HK-2 (cell line): ENCODE measurements at regions not wholly inside any gene's neighbourhood (a gene's known extent, or its start where the extent isn't known, plus 50 kb on each side); places are given as distances from the start of the nearest gene placed in this dataset.

Experiments
- DNase-seq: peaks from one replicate; pipeline ENCODE4 v3.0.0-alpha.2; 2018; ENCODE audit not compliant: unreplicated experiment

DNA sequence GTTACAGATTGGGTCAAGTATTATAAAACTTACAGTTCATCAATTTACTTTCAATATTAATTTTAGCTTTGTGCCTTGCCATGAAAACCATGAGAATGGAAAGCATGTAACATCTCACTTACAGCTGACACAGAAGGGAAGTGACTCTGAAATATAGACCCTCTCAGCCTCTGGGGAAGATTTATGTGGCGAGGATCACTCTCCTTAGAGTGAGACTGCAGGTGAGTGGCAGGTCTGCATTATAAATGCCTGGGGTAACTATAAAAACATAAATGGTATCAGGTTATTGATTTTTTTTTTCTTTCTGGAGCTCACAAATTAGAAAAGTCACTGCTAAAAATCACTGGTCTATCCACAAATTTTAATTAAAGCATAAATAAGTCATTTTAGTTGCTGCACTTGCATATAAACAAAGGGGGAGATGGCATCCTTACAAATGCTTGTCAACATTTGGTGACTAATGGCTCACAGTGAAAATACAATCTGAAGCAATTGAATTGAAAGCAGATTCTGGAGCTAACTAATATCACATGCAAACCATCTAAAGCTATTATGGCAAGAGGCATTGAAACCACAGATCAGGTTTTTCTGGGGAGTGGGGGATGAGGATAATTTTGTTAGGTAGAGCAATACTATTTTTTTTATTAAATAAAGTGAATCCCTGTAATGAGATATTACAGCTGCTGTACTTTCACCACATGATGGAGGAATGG, 200.9 kb downstream of the TM2D1 start:
- DNase-seq = no peak

DNA sequence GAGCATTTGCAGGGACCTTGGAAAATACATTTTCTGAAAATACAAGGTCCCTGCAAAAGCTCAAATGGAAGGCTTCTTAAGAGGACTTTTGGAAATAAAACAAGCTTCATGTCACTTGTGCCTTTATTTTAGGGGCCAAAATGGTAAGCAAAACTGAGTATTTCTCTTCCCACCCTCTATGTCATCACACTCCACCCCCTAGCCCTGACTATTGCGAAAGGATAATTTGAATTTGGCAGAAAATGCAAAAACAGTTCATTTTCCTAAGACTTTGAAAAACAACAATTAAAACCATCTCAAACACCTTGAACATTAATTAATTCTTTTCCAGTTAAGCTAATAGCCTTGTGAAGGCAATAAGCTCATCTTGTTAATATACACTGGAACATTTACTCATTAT, 201.7 kb downstream of the TM2D1 start:
- DNase-seq = no peak

DNA sequence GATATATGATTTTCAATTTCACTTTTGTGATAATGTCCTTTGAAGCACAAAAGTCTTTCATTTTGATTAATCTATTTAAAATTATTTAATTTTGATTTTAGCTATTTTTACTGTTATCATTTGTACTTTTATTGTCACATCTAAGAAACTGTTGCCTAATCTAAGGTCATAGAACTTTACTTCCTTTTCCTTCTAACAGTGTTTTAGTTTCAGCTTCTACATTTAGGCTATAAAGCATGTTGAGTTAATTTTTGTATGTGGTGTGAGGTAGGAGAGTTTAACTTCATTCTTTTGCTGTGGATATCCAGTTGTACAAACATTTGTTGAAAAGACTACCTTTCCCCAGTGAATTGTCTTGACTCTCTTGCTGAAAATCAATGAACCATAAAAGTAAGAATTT, 204.5 kb downstream of the TM2D1 start:
- no peak for DNase-seq

DNA sequence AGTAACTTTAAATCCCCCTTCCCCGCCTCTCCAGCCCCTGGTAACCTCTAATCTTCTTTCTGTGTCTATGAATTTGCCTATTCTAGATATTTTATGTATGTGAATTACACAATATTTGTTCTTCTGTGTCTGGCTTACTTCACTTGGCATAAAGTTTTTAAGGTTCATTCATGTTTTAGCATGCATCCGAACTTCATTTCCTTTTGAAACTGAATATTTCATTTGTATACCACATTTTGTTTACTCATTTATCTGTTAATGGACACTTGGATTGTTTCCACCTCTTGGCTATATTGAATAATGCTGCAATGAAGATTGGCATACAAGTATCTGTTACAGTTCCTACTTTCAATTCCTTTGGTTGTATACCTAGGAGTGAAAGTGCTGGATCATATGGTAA, 205.3 kb downstream of the TM2D1 start:
- no peak for DNase-seq

DNA sequence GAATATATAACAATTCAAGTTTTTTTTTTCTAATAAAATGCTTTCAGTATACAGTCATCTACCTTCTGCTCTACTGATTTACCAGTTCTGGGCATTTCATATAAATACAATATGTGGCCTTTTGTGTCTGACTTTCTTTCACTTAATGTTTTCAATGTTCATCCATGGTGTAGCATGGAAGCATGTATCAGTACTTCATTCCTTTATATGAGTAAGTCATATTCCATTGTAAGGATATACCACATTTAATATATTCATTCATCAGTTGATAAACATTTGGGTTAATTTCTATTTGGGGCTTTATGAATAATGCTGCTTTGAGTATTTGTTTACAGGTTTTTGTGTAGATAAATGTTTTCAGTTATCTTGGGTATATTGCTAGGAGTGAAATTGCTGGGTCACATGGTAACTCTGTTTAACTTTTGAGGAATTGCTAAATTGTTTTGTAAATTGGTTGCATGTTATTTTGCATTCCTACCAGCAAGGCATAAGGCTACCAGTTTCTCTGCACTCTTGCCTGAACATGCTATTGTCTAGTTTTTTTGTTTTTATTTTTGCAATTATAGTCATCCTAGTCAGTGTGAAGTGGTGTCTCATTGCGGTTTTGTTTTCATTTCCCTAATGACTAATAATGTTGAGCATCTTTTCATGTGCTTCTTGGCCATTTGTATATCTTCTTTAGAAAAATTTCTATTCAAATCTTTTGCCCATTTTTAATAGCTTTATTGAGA, 206.1 kb downstream of the TM2D1 start:
- DNase-seq = no peak

DNA sequence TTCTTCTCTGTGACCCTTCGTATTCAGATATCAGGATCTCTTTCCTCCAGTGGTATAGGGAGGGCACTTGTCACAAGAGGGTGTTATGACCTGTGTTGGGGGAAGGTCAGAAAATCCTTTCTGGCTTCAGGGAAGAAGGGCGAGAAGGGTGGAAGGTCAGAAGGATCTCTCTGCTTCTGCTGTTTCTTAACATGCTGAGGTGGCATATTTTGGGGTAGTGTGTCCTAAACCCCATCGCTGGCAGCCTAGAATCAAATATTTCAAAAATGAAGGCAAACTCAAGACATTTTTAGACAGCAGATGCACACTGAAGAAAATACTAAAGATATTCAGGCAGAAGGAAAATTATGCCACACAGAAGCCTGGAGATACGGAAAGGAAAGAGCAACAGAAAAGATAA, 207.6 kb downstream of the TM2D1 start:
- no peak for DNase-seq

DNA sequence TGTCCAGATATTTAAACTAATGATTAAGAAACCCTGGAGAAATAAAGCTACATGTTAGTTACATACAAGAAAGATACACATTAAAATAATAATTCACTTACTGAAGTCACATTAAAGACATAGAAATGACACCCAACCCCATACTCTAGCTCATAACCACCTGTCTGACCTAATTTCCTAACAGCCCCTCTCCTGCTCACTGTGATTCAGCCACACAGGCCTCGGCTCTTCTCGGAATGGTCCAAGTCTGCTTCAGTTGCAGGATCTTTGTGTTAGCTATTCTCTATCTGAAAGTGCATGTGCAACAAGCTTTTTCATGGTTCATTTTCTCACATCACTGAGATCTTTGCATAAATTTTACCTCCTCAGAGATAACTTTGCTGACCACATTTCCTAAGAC, 209.8 kb downstream of the TM2D1 start:
- no peak for DNase-seq
